Right ventricle myocardium superior (tissue), 1 donor: ENCODE measurements at regions not wholly inside any gene's neighbourhood (a gene's known extent, or its start where the extent isn't known, plus 50 kb on each side); places are given as distances from the start of the nearest gene placed in this dataset.
"Not testable (repeated sequence)": the region's sequence is repeated elsewhere in the genome, so short reads cannot be mapped to it uniquely, and the experiment has no call there.

Experiments used
- ATAC-seq: fragments of 200-7000 bp; cut with Tn5 transposase; one replicate; pipeline ENCODE4 v1.9.1; 2020; ENCODE audit warnings: mild to moderate bottlenecking; ENCODE audit not compliant: poor library complexity
- DNase-seq: peaks from one replicate; pipeline ENCODE4 v3.0.0-alpha.2; 2020
- intact Hi-C: fragments of 100-400 bp; cut with DNase I; formaldehyde crosslinking; loops from one replicate; pipeline ENCODE4 v1.11.2; 2022
- donor health status: DM: no; HTN: yes; CAD: no; lungs with severe emphysema.

- ATAC-seq: no peak
- DNase-seq: no peak
- intact Hi-C loops: no loop called here
Measured at GRCh38 chr1:60271041-60271440, 197.5 kb upstream of the C1orf87 start.

GRCh38 chr1:60268451-60268850 is 194.9 kb upstream of the C1orf87 start:
- DNase-seq (no peak), ATAC-seq (no peak)
- intact Hi-C loops: no loop called here

GRCh38 chr1:60265560-60266535 is 192.3 kb upstream of the C1orf87 start:
- intact Hi-C loops: no loop called here
- no peak for DNase-seq
- no peak for ATAC-seq

GRCh38 chr1:60262701-60263100 is 189.1 kb upstream of the C1orf87 start:
- ATAC-seq (no peak), DNase-seq (no peak)
- intact Hi-C loops: no loop called here

- intact Hi-C loops: no loop called here
- DNase-seq (no peak), ATAC-seq (no peak)
Measured at GRCh38 chr1:60257531-60257930, 184.0 kb upstream of the C1orf87 start.

- ATAC-seq (no peak), DNase-seq (no peak)
- intact Hi-C loops: no loop called here
Measured at GRCh38 chr1:60255565-60255964, 182.0 kb upstream of the C1orf87 start.

GRCh38 chr1:60251426-60251825 is 177.9 kb upstream of the C1orf87 start:
- intact Hi-C loops: no loop called here
- ATAC-seq (no peak), DNase-seq (no peak)

- DNase-seq, intact Hi-C loops, ATAC-seq: not testable (repeated sequence)
Measured at GRCh38 chr1:60247467-60247866, 173.9 kb upstream of the C1orf87 start.

GRCh38 chr1:60245324-60245723 is 171.8 kb upstream of the C1orf87 start:
- no peak for DNase-seq
- intact Hi-C loops: no loop called here
- no peak for ATAC-seq

- DNase-seq (no peak), ATAC-seq (no peak)
- intact Hi-C loops: no loop called here
Measured at GRCh38 chr1:60244906-60245305, 171.3 kb upstream of the C1orf87 start.

- ATAC-seq (no peak), DNase-seq (no peak)
- intact Hi-C loops: no loop called here
Measured at GRCh38 chr1:60235275-60235674, 161.7 kb upstream of the C1orf87 start.

GRCh38 chr1:60234776-60235175 is 161.2 kb upstream of the C1orf87 start:
- ATAC-seq: no peak
- intact Hi-C loops: no loop called here

GRCh38 chr1:60229821-60230220 is 156.3 kb upstream of the C1orf87 start:
- ATAC-seq (no peak), DNase-seq (no peak)
- intact Hi-C loops: no loop called here

More at GRCh38 chr1:60234776-60235175, 161.2 kb upstream of the C1orf87 start:
- DNase-seq: no peak

GRCh38 chr1:60228041-60228491 is 154.5 kb upstream of the C1orf87 start:
- ATAC-seq (no peak), DNase-seq (no peak)
- intact Hi-C loops: no loop called here

GRCh38 chr1:60227601-60228000 is 154.0 kb upstream of the C1orf87 start:
- DNase-seq (no peak), ATAC-seq (no peak)
- intact Hi-C loops: no loop called here

GRCh38 chr1:60225486-60225885 is 151.9 kb upstream of the C1orf87 start:
- no peak for DNase-seq
- ATAC-seq: no peak
- intact Hi-C loops: no loop called here

GRCh38 chr1:60224523-60224922 is 151.0 kb upstream of the C1orf87 start:
- ATAC-seq: no peak

GRCh38 chr1:60223158-60223557 is 149.6 kb upstream of the C1orf87 start:
- intact Hi-C loops: no loop called here
- no peak for ATAC-seq
- DNase-seq: no peak

More at GRCh38 chr1:60224523-60224922, 151.0 kb upstream of the C1orf87 start:
- intact Hi-C loops: no loop called here
- DNase-seq: no peak

- intact Hi-C loops: no loop called here
- no peak for DNase-seq
- no peak for ATAC-seq
Measured at GRCh38 chr1:60222360-60223115, 149.0 kb upstream of the C1orf87 start.

- intact Hi-C loops: no loop called here
- ATAC-seq (no peak), DNase-seq (no peak)
Measured at GRCh38 chr1:60213253-60213652, 139.7 kb upstream of the C1orf87 start.
